CD4-positive, alpha-beta T cell treated with Interleukin-4 for 4 hours (primary cell): ENCODE measurements at regions not wholly inside any gene's neighbourhood (a gene's known extent, or its start where the extent isn't known, plus 50 kb on each side); places are given as distances from the start of the nearest gene placed in this dataset.

ENCODE experiments used
- DNase-seq: peaks from one replicate; pipeline ENCODE4 v3.0.0-alpha.2; 2020

- DNase-seq = no peak
These were observed 180.5 kb upstream of the ZNF462 start for GRCh38 chr9:106682420-106682819.

- no peak for DNase-seq
These were observed 179.5 kb upstream of the ZNF462 start for GRCh38 chr9:106683454-106683853.

GRCh38 chr9:106684940-106685695 is 177.8 kb upstream of the ZNF462 start:
- no peak for DNase-seq

GRCh38 chr9:106689089-106689488 is 173.9 kb upstream of the ZNF462 start:
- no peak for DNase-seq

- no peak for DNase-seq
These were observed 171.3 kb upstream of the ZNF462 start for GRCh38 chr9:106691627-106692026.

- no peak for DNase-seq
These were observed 169.4 kb upstream of the ZNF462 start for GRCh38 chr9:106693558-106693957.

- no peak for DNase-seq
These were observed 166.2 kb upstream of the ZNF462 start for GRCh38 chr9:106696804-106697203.

DNA sequence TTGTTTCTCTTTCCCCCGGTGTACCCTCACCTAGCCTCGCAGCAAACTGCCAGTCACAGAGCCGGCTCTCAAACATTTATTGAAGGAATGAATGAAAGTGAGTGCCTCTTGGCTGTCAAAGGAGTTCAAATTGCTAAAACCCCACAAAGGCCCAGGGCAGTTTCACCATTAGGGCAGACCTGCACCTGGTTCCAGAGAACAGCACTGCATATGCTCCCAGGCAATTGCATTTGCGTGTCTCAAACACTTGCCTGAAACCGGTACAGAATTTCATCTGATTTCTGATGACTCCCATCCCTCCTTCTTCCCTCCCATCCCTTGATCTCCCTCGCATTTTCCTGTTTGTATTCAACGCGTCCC is 165.6 kb upstream of the ZNF462 start:
- no peak for DNase-seq

GRCh38 chr9:106697750-106698502 is 165.0 kb upstream of the ZNF462 start:
- DNase-seq = no peak

DNA sequence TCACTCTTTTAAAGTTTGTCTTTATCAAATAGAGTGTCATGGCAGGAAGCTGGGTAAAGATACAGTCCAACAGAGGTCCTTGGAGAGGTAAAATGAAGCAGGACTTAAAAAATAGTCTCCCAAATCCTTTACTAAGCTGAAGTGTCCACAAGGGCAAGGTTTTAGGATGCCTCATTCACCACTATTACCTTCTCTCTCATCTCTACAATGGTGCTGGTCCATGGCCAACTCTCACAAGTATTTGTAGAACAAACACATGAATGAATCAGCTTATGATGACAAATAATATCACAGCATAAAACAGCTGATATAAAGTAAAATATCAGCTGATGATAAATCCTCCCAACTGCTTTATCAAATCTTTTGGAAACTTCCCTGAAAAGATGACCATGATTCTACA is 162.3 kb upstream of the ZNF462 start:
- DNase-seq = no peak

DNA sequence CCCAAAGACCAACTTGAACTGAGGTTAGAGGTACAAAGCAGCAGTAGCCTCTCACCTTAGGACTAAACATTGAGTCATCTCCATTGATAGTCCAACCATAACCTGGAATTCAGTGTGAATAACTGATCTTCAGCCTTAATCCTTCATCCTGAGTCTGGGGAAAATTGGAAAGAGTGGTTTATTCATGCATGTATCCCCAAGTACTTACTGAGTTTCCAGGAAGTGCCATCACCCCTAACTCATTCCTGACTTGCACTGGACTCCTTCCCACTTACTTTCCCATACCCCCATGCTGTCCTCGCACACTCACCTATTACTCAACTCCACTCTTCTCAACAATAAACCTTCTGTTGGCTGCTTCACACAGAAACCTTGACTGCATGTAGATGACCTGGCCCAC is 161.4 kb upstream of the ZNF462 start:
- no peak for DNase-seq

- DNase-seq = no peak
These were observed 158.8 kb upstream of the ZNF462 start for GRCh38 chr9:106704056-106704615.

DNA sequence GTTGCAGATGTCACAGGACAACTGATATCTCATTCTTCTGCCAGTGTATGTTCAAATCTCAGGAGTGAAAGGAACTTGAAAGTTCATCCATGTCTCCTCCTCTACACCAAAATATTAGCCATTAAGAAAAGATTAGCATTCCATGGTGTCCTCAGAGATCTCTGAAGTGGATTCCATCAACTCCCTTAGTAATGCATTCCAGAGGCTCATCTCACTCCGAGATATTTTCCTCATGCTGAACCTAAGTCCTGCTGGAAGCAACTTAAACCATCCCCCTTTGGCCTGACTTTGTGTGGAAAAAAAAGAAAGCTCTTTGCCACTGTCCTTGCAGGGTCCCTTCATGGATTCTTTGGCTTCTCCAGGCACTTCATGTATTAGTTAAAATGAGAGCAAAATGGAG is 155.7 kb upstream of the ZNF462 start:
- DNase-seq = no peak

DNA sequence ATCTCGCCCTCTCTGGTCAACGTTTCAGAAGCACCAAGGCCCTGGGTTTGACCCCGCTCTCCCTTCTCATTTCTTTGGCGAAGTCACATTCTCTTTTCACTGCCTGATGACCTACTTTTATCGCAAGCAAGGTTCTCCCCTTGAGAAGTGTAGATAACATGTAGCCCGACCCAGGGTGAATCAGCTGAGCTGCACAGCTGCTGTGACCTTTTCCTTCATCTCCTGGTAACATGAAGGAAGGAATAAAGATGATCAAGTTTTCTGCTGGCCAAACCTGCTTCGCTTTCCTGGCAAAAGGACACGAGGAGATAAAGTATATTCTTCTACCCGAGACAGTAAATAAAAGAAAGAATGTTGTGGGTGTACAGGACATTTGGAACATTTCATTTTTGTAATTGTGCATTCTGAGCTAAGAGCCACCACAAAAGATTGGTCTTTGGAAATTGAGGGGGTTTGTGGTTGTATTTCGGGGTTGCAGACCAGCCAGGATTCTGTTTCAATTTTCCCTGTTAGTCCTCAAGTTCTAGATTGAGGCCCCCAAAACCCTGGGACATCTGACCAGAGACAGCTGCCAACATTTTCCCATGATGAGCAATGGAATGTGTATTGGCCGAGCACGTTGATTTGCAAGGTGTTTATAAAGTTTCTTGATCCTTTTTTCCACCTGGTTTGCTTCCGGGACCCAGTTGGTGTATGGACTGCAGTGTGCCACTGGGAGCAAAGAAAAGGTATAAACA is 155.1 kb upstream of the ZNF462 start:
- DNase-seq = no peak

- no peak for DNase-seq
These were observed 154.4 kb upstream of the ZNF462 start for GRCh38 chr9:106708475-106709146.

DNA sequence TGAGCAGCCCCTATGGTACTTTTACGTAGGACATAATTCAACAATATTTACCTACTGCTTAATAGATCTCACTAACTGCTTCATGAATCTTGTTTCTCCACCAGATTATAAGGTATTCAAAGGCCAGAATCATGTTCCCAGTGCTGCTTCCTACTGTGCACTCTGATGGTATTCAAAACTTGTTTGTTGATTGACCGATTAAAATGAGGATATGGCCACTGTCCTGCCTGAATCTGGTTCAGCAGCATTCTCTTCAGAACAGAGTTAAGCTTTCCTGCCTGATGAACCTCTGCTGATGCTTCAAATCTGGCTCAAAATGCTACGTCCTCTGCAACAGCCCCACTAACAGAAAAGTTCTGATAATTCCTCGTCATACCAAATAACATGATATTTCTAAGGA is 150.7 kb upstream of the ZNF462 start:
- no peak for DNase-seq

GRCh38 chr9:106713206-106713605 is 149.8 kb upstream of the ZNF462 start:
- no peak for DNase-seq

GRCh38 chr9:106716820-106717219 is 146.1 kb upstream of the ZNF462 start:
- no peak for DNase-seq

DNA sequence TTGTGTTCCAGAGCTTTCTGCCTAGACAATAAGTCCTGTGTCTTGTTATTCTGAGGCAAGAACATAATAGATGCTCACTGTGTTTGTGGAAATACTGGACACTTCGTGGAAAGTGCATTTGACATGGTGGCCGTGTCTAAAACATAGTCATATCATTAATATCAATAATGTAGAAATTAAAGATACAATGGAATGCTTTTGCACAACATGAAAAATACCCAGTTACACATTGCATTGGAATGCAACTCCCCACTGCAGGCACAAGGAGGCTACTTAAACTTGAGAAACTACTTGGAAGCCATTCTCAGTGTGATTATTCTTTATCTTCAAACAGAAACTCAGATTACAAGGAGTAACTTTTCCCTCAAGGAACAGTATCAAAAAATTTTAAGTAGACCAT is 145.3 kb upstream of the ZNF462 start:
- no peak for DNase-seq

DNA sequence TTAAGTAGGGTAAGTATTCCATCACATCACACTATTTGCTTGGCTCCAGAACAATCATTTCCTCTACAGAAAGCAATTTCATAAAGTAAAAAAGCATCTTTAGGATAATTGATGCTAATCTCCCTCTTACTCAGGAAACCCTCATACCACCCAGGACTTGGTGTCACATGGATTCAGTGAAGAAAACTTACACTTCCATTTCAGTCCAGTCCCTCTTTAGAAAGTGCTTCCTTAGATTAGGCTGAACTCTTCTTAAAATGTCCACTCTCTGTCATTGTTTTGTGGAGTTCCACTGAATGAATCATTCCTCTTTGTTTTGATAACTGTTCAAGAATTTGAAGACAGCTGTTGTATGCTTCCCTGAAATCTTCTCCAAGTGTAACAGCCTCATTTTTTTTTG is 144.0 kb upstream of the ZNF462 start:
- DNase-seq = no peak

DNA sequence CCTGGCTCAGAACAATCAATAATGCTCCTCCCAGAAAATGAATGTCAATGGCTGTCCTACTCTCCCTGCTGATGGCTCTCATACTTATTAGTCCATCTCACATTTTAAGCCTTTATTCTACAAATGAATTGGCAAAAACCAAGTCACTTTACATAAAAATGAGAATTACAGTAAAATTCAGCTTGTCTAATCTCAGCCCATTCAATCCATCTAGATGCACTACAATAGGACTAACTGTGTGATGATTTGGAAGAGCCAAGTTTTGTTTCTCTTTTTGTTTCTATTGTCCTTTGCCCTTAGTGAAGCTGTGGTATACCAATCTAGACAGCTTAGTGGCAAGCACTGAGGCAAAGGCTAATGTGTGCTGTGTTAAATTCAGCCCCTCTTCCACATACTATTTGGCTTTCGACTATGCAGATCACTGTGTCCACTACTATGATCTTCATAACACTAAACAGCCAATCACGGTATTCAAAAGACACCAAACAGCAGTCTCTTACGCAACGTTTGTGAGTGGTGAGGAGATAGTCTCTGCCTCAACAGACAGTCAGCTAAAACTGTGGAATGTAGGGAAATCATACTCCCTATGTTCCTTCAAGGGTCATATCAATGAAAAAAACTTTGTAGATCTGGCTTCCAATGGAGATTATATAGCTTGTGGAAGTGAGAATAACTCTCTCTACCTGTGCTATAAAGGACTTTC is 140.8 kb upstream of the ZNF462 start:
- no peak for DNase-seq

GRCh38 chr9:106723926-106724325 is 139.0 kb upstream of the ZNF462 start:
- DNase-seq = no peak
